H7 (cell line): ENCODE measurements at regions not wholly inside any gene's neighbourhood (a gene's known extent, or its start where the extent isn't known, plus 50 kb on each side); places are given as distances from the start of the nearest gene placed in this dataset.
"Not testable (repeated sequence)": the region's sequence is repeated elsewhere in the genome, so short reads cannot be mapped to it uniquely, and the experiment has no call there.

Source experiments
- DNase-seq: peaks from one replicate; pipeline ENCODE4 v3.0.0; 2012
- H3K27me3 ChIP-seq: 2 replicates; pipeline ENCODE4 v1.6.0; 2011; ENCODE audit warnings: mild to moderate bottlenecking, low read length; ENCODE audit not compliant: control insufficient read depth, insufficient read depth
- H3K36me3 ChIP-seq: replicated peaks from 2 replicates; pipeline ENCODE4 v1.5.1; 2011; ENCODE audit warnings: low read length; ENCODE audit not compliant: control insufficient read depth, insufficient read depth
- H3K4me3 ChIP-seq: 2 replicates; pipeline ENCODE4 v1.5.1; 2011; ENCODE audit warnings: low read depth, mild to moderate bottlenecking, control low read depth, low read length, moderate library complexity; ENCODE audit not compliant: insufficient read depth

DNA sequence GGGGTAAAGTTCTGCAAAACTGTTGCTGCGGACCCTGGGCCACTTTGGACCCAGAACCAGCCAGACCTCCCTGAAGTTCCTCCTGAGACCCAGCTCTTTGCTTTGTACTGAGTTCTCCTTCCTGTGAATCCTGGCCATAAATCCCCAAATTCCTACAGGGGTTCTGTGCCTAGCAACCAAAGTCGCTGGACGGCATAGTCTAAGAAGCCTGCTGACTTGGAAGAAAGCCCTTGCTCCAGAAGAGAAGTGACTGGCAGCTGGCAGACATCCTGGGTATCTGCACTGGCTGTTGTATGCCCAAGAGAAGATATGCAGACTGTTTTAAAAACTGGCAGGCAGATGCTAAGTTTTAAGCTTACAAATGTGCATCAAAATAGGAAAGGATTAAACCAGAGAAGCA lies 99.9 kb upstream of the SLC24A4 start:
- H3K27me3 ChIP-seq, result no peaks in the 10 kb centered on the region
- H3K36me3 ChIP-seq, result no peaks in the 10 kb centered on the region
- no peak for DNase-seq
- H3K4me3 ChIP-seq, result no peak overlapping the region

DNA sequence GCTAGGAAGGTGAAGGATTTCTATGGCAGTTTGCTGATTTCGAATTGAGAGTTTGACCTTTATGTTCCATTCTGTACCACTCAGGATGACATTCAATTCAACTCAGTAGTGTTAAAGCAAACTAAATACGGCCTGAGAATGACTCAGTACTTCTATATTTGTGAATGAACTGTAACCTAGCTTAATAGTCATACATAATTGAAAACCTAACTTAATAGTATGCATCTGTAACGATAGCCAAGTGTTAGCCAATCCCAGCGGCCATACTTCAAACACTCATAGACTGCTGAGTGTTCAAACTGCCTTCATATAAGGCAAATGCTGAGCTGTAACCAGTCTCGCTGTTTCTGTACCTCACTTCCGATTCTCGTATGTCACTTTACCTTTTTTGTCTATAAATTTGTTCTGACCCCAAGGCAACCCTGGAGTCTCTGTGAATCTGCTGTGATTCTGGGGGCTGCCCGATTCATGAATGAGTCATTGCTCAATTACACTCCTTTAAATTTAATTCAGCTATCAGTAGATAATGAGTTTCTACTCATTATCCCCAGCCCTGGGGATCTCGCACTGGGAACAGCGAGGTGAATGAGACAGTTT lies 98.5 kb upstream of the SLC24A4 start:
- Histone ChIP-seq H3K36me3 (no peaks in the 10 kb centered on the region), H3K4me3 (no peak overlapping the region), H3K27me3 (no peaks in the 10 kb centered on the region)
- no peak for DNase-seq

DNA sequence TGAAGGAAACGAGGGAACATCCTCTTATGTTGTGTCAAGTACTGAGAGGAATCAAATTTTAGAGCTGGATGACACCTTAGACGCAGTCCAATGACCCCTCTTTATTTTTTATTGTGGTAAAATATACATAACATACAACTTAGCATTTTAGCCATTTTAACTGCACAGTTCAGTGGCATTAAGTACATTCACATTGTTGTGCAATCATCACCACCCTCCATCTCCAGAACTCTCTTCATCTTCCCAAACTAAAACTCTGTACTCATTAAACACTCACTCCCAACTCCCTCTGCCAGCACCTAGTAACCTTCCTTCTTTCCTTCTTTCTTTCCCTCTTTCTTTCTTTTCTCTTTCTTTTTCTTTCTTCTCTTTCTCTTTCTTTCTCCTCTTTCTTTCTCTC lies 97.2 kb upstream of the SLC24A4 start:
- no peaks in the 10 kb centered on the region for H3K27me3 ChIP-seq
- DNase-seq, result no peak
- H3K36me3 ChIP-seq, result no peaks in the 10 kb centered on the region
- H3K4me3 ChIP-seq, result no peak overlapping the region

DNA sequence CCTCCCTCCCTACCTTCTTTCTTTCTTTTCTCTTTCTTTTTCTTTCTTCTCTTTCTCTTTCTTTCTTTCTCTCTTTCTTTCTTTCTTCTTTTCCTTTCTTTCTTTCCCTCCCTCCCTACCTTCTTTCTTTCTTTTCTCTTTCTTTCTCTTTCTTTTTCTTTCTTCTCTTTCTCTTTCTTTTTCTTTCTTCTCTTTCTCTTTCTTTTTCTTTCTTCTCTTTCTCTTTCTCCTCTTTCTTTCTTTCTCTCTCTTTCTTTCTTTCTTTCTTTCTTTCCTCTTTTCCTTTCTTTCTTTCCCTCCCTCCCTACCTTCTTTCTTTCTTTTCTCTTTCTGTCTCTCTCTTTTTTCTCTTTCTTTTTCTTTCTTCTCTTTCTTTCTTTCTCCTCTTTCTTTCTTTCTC lies 96.8 kb upstream of the SLC24A4 start:
- H3K36me3 ChIP-seq, H3K4me3 ChIP-seq, H3K27me3 ChIP-seq, DNase-seq: not testable (repeated sequence)

DNA sequence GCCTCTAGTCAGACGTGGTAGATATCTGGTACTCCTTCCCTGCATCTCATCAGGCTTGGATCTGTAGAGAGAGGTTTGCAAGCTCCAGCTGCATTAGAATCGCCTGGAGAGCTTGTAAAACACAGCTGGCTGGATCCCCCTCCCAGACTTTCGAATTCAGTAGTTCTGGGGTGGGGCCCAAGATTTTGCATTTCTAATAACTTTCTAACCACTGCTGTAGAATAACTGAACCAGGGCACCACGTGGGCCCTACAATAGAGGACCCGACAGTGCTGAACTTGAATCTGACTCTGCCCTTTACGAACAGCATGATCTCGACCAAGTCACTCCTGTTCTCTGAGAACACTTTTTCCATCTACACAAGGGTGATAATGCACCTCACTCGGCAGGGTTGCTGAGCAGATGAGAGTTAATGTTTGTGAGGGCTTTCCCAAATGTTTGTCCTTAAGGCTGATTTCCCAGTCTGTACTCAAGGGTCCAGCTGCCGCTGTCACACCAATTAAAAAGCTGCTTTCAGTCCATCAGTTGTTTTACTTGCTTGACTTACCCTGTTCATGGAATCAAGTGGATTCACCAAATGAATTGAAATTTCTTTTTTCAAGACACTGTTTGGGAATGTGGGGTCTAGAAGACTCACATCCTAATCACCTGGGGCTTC lies 86.6 kb upstream of the SLC24A4 start:
- H3K36me3 ChIP-seq, result no peaks in the 10 kb centered on the region
- no peak overlapping the region for H3K4me3 ChIP-seq
- no peak for DNase-seq
- no peaks in the 10 kb centered on the region for H3K27me3 ChIP-seq

DNA sequence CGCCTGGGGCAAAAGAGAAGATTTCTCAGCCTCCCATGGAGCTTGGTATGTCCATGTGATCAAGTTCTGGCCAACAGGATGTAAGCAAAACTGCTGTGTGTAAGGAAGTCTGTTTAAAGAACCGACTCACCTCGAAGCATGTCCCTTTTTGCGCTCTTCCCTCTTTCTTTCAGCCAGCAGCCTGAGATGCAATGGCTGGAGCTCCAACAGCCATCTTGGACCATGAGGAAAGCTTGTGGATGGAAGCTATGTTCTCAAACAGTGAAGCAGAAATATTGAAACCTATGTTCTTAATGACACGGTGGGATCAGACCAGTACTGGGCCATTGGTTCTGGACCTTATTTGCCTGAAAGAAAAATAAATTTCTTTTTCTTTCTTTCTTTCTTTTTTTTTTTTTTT lies 82.3 kb upstream of the SLC24A4 start:
- H3K27me3 ChIP-seq, result no peaks in the 10 kb centered on the region
- H3K4me3 ChIP-seq, result no peak overlapping the region
- H3K36me3 ChIP-seq, result no peaks in the 10 kb centered on the region
- no peak for DNase-seq

DNA sequence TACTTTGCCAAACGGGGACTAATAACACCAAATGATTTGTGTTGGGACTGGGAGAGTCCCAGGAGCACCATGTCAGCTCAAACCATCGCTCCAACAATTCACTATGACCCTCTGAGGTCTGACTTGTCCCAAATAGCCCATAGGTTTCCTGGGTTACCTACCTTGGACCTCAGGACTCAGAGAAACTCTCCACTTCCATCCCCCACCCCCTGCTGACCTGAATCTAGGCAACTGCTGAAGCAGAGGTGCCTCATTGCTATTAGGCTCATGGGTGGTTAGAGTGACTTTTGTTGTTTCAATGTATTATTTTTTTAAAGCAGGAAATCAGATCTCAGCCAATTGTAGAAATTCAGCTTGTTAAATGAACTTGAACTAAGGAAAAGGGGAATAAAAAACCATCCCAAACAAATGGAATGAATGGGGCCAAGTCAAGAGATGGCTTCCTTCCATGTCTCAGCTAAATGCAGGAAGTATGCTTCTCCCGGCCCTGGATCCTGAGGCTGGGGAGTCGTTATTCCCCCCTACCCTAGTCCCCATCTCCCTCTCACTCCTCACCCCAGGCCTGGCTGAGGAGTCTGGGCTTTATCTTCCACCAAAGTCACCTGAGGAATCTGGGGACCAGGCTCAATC lies 80.9 kb upstream of the SLC24A4 start:
- Histone ChIP-seq H3K36me3 (no peaks in the 10 kb centered on the region), H3K27me3 (no peaks in the 10 kb centered on the region), H3K4me3 (no peak overlapping the region)
- DNase-seq, result no peak

DNA sequence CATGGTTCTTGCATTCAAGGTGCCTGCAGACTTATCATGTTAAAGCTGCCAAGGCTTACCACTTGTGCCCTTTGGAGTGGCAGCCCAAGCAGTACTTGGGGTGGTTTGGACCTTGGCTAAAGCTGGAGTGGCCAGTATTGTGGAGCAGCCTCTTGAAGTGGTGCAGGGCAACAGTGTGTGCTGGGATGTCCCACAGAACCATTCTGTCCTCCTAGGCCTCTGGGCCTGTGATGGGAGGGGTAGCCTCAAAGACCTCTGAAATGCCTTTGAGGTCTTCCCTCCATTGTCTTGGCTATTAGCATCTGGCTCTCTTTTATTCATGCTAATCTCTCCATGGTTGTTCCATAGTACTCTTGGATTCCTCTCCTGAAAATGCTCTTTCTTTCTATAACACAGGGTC lies 78.2 kb upstream of the SLC24A4 start:
- H3K36me3 ChIP-seq, result no peaks in the 10 kb centered on the region
- H3K27me3 ChIP-seq, result no peaks in the 10 kb centered on the region
- no peak for DNase-seq
- H3K4me3 ChIP-seq, result no peak overlapping the region

DNA sequence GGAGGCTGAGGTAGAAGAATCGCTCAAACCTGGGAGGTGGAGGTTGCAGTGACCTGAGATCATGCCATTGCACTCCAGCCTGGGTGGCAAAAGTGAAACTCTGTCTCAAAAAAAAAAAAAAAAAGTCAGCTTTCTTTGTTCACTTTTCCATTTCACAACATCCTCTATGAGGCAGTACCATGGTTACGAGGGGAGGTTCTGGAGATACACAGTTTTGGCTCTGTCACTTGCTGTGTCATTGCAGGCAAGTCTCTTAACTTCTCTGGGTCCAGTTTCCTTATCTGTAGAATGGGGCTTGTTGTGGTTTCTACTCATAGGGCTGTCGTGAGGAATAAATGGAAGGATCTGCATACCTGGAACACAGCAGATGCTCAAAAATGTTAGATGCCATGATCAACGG lies 75.6 kb upstream of the SLC24A4 start:
- no peaks in the 10 kb centered on the region for H3K36me3 ChIP-seq
- DNase-seq, result no peak
- no peaks in the 10 kb centered on the region for H3K27me3 ChIP-seq
- no peak overlapping the region for H3K4me3 ChIP-seq

DNA sequence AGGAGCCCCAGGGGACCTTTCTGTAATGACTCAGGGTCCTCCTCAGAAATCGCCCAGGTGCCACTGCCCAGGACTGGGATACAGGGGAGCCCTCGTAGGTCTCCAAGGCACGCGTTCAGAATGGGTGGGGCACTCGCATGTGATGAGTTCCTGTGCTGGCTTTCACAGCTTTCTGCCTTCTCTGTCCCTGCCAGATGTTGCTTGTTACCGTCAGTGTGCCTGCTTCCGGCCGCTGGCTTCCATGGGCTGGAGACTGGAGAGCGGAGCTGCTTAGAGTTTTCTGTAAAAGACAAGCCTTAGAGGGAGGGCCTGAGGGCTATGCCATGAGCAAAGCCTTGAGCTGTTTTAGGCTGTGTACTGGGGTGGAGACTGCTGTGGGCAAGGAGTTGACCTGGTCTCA lies 75.0 kb upstream of the SLC24A4 start:
- Histone ChIP-seq H3K27me3 (no peaks in the 10 kb centered on the region), H3K36me3 (no peaks in the 10 kb centered on the region)

DNA sequence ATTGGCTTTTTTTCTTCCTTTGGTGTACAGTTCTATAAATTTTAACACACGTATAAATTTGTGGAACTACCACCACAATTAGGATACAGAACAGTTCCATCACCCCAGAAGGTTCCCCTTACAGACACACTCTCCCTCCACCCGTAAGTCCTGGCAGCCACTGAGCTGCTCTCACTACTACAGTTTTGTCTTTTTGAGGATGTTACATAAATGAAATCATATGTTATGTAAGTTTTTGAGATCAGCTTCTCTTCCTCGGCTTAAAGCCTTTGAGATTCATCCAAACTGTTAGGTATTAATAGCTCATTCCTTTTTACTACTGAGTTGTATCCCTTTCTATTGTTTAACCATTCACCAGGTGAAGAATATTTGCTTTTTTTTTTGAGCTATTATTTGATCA lies 74.3 kb upstream of the SLC24A4 start:
- DNase-seq, result no peak
- no peaks in the 10 kb centered on the region; the same call in 1 of the 2 replicates for H3K27me3 ChIP-seq
- no peaks in the 10 kb centered on the region for H3K36me3 ChIP-seq
- no peak overlapping the region for H3K4me3 ChIP-seq

More for the DNA sequence above, 75.0 kb upstream of the SLC24A4 start:
- DNase-seq, result no peak
- no peak overlapping the region for H3K4me3 ChIP-seq

DNA sequence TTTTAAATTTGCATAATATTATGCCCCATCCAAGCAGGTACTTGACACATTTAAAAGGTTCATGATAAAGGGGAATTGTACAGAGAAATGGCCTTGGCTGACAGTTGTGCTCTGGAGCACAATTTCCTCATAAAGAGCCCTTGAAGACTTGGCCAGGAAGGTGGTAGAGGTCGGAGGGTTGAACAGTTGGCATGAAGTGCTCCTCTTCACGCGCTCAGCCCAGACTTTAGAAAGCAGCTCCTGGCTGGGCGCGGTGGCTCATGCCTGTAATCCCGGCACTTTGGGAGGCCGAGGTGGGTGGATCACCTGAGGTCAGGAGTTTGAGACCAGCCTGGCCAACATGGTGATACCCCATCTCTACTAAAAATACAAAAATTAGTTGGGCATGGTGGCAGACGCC lies 72.6 kb upstream of the SLC24A4 start:
- DNase-seq, H3K4me3 ChIP-seq, H3K27me3 ChIP-seq: not testable (repeated sequence)

DNA sequence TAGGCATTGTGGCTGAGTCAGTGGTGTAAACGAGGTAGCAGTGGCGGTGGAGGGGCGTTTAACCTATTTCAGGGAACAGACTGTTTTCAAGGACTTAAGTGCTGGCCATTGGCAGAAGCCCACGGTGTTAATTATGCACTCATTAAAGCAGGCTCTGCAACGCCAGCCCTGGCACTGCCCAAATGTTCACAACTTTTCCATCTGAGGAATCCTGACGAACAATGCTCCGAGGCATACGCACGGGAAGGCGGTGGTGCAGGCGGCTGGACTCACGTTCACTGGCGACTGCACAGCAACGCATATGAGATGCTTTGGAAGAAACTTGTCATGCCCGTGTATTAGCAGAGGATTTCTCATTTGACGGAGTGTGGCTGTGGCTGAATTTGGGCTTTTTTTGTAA lies 70.6 kb upstream of the SLC24A4 start:
- Histone ChIP-seq H3K27me3 (no peaks in the 10 kb centered on the region; the same call in 1 of the 2 replicates), H3K4me3 (no peak overlapping the region), H3K36me3 (no peaks in the 10 kb centered on the region)
- no peak for DNase-seq

More for the DNA sequence above, 72.6 kb upstream of the SLC24A4 start:
- H3K36me3 ChIP-seq, result not testable (repeated sequence)

DNA sequence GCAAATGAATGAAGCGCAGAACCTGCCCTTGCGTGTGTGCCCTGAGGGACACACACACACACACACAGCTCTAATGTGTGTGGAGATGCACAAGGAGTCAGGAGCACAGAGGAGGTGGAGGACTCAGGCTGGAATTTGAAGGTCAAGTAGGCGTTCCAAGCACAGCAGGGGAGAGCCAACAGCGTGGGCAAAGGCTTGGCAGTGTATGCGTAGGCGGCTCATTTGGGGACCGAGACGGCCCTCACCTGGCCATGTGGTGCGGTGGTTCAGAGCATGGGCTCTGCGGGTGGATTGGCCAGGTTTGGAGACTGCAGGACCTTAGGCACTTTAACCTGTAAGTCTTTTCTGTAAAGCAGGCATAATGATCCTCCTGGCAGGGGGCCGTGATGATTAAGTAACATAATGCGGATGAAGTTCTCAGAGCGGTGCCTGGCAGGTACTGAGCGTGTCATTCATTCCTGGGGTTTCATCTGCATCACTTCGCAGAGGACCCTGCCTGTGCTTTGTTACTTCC lies 69.5 kb upstream of the SLC24A4 start:
- no peaks in the 10 kb centered on the region for H3K36me3 ChIP-seq
- DNase-seq, result peak; percentile 65
- no peak overlapping the region for H3K4me3 ChIP-seq
- H3K27me3 ChIP-seq, result no peaks in the 10 kb centered on the region; the same call in 1 of the 2 replicates

DNA sequence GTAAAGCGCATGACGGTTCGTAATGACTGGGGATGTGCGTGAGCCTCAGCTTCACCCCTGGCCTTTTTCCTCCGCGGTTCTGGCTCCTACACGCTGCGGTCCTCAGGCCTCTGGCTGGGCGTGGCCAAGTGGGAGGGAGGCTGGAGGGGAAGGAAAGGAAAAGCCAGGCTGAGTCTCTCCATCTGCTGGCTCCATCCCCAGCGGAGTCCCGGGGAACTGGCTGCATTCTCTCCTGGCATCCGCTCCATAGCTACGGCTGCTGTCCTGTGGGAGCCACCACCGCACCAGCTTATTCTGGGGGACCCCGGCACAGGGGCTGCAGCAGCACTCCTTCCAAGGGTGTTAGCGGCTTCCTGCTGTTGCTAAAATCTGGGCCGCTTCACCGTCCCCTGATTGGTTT lies 68.2 kb upstream of the SLC24A4 start:
- Histone ChIP-seq H3K4me3 (peak overlapping the region; percentile 2; the same call in 1 of the 2 replicates), H3K27me3 (no peaks in the 10 kb centered on the region; the same call in 1 of the 2 replicates), H3K36me3 (no peaks in the 10 kb centered on the region)
- peak; percentile 61 for DNase-seq
